Panc1 (cell line): ENCODE measurements at regions not wholly inside any gene's neighbourhood (a gene's known extent, or its start where the extent isn't known, plus 50 kb on each side); places are given as distances from the start of the nearest gene placed in this dataset.

Experiments
- ATAC-seq: fragments of 200-7000 bp; cut with Tn5 transposase; 2 replicates; pipeline ENCODE4 v1.9.1; 2020; ENCODE audit warnings: mild to moderate bottlenecking, moderate library complexity
- BruUV-seq: library from RNA; stranded (reverse); fragments of 400-500 nt; replicated peaks from 2 replicates; lab custom pipeline; 2021; lab: Mats Ljungman, UMichigan
- CTCF ChIA-PET: fragments of 300-600 bp; sonication (Branson Sonifier 250); formaldehyde crosslinking; loops from one replicate; lab custom pipeline; 2022; ENCODE audit warnings: antibody characterized with exemption; lab: Charles Lee
- POLR2A ChIA-PET: fragments of 300-600 bp; sonication (Branson Sonifier 250); formaldehyde crosslinking; loops from one replicate; lab custom pipeline; 2022; ENCODE audit warnings: antibody characterized with exemption; lab: Charles Lee
- DNase-seq: peaks from one replicate; pipeline ENCODE4 v3.0.0-alpha.2; 2010; ENCODE audit warnings: low read depth, low spot score
- H3K27ac ChIP-seq: 2 replicates; pipeline ENCODE4 v1.5.1; 2011; ENCODE audit warnings: mild to moderate bottlenecking, low read length, inconsistent platforms
- H3K27me3 ChIP-seq: fragments of 200-500 bp; sonication (Bioruptor generic); 2 replicates; pipeline ENCODE4 v1.6.0; 2014; ENCODE audit warnings: low read length, inconsistent platforms; ENCODE audit not compliant: control insufficient read depth, insufficient read depth
- H3K36me3 ChIP-seq: fragments of 200-500 bp; sonication (Bioruptor generic); 2 replicates; pipeline ENCODE4 v1.5.1; 2014; ENCODE audit warnings: inconsistent platforms, mild to moderate bottlenecking, low read length, moderate library complexity; ENCODE audit not compliant: control insufficient read depth, insufficient read depth
- H3K4me1 ChIP-seq: 2 replicates; pipeline ENCODE4 v1.5.1; 2011; ENCODE audit warnings: inconsistent platforms, mild to moderate bottlenecking, low read length, moderate library complexity; ENCODE audit not compliant: control insufficient read depth, insufficient read depth
- H3K4me3 ChIP-seq, 2 experiments: 2 replicates each; pipeline ENCODE4 v1.5.1; 2011 to 2012; ENCODE audit warnings: low read depth in 2 of 2, low read length in 2 of 2, mild to moderate bottlenecking in 2 of 2, inconsistent platforms in 1 of 2, moderate library complexity in 1 of 2
- H3K9me3 ChIP-seq: fragments of 200-500 bp; sonication (Bioruptor generic); 2 replicates; pipeline ENCODE4 v1.5.1; 2014; ENCODE audit warnings: low read depth, mild to moderate bottlenecking, inconsistent platforms, low read length, moderate library complexity; ENCODE audit not compliant: control insufficient read depth, insufficient read depth
- POLR2AphosphoS5 ChIP-seq: IDR thresholded peaks from 2 replicates; pipeline ENCODE4 v1.6.1; 2012; ENCODE audit warnings: mild to moderate bottlenecking, low read depth, low read length, moderate library complexity
- SIN3A ChIP-seq: IDR thresholded peaks from 2 replicates; pipeline ENCODE4 v1.6.1; 2012; ENCODE audit warnings: low read depth, mild to moderate bottlenecking, low read length, moderate library complexity, borderline replicate concordance; ENCODE audit not compliant: insufficient read depth
- TCF7L2 ChIP-seq: IDR thresholded peaks from 2 replicates; pipeline ENCODE4 v1.6.1; 2011; ENCODE audit warnings: mild to moderate bottlenecking, low read depth, low read length, inconsistent platforms
- in situ Hi-C: cut with HindIII; loops from 2 replicates; pipeline ENCODE4 v1.10.0; 2016; ENCODE audit warnings: low sequenced_read_pairs, low pct_unique_long_range_greater_than_20kb
- intact Hi-C: fragments of 100-400 bp; cut with micrococcal nuclease; formaldehyde crosslinking; loops from one replicate; pipeline ENCODE4 v1.10.0; 2022; ENCODE audit not compliant: unreplicated experiment
- TF ChIP-seq, protein P1 (sequence below): fragments of 450-650 bp; IDR thresholded peaks from 2 replicates; pipeline ENCODE4 v1.5.1; 2017; ENCODE audit warnings: mild to moderate bottlenecking
- TF ChIP-seq, protein P2 (sequence below), 2 experiments: IDR thresholded peaks; 2 replicates each; pipeline ENCODE4 v1.6.1; 2011 to 2012; ENCODE audit warnings: low read depth in 2 of 2, control low read depth in 1 of 2, low read length in 1 of 2, mild to moderate bottlenecking in 1 of 2, moderate library complexity in 1 of 2; ENCODE audit not compliant: insufficient read depth in 1 of 2

DNA sequence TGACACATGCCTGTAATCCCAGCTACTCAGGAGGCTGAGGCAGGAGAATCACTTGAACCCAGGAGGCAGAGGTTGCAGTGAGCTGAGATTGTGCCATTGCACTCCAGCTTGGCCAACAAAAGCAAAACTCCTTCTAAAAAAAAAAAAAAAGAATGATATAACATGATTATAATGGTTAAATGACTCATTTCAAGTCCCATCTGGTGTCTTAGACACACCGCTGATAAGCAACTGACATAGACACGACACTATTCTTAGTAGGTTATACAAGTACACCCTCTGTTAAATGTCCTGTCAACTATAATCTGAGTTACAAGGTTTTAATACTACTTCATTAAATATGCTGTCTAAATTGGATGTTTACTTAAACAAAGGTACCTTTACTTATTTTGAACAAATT, 405.3 kb upstream of the CLINT1 start:
- in situ Hi-C loops = no loop called here
- Histone ChIP-seq H3K27me3 (no peaks in the 10 kb centered on the region), H3K4me1 (no peaks in the 10 kb centered on the region), H3K4me3 (no peak overlapping the region), H3K36me3 (no peaks in the 10 kb centered on the region), H3K9me3 (no peaks in the 10 kb centered on the region), H3K27ac (no peak overlapping the region)
- intact Hi-C loops = no loop called here
- TF ChIP-seq, protein P1, sequence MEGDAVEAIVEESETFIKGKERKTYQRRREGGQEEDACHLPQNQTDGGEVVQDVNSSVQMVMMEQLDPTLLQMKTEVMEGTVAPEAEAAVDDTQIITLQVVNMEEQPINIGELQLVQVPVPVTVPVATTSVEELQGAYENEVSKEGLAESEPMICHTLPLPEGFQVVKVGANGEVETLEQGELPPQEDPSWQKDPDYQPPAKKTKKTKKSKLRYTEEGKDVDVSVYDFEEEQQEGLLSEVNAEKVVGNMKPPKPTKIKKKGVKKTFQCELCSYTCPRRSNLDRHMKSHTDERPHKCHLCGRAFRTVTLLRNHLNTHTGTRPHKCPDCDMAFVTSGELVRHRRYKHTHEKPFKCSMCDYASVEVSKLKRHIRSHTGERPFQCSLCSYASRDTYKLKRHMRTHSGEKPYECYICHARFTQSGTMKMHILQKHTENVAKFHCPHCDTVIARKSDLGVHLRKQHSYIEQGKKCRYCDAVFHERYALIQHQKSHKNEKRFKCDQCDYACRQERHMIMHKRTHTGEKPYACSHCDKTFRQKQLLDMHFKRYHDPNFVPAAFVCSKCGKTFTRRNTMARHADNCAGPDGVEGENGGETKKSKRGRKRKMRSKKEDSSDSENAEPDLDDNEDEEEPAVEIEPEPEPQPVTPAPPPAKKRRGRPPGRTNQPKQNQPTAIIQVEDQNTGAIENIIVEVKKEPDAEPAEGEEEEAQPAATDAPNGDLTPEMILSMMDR = no peak
- TF ChIP-seq, protein P2, sequence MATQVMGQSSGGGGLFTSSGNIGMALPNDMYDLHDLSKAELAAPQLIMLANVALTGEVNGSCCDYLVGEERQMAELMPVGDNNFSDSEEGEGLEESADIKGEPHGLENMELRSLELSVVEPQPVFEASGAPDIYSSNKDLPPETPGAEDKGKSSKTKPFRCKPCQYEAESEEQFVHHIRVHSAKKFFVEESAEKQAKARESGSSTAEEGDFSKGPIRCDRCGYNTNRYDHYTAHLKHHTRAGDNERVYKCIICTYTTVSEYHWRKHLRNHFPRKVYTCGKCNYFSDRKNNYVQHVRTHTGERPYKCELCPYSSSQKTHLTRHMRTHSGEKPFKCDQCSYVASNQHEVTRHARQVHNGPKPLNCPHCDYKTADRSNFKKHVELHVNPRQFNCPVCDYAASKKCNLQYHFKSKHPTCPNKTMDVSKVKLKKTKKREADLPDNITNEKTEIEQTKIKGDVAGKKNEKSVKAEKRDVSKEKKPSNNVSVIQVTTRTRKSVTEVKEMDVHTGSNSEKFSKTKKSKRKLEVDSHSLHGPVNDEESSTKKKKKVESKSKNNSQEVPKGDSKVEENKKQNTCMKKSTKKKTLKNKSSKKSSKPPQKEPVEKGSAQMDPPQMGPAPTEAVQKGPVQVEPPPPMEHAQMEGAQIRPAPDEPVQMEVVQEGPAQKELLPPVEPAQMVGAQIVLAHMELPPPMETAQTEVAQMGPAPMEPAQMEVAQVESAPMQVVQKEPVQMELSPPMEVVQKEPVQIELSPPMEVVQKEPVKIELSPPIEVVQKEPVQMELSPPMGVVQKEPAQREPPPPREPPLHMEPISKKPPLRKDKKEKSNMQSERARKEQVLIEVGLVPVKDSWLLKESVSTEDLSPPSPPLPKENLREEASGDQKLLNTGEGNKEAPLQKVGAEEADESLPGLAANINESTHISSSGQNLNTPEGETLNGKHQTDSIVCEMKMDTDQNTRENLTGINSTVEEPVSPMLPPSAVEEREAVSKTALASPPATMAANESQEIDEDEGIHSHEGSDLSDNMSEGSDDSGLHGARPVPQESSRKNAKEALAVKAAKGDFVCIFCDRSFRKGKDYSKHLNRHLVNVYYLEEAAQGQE (IDR thresholded peaks at IDR 0.05; ENCODE audit: insufficient read depth in 1 of 2, low read depth in 2 of 2, low read length in 1 of 2) = no peak
- TF ChIP-seq POLR2AphosphoS5 = no peak
- no peak for TF ChIP-seq TCF7L2
- TF ChIP-seq SIN3A = no peak
- no TSS peak for BruUV-seq
- DNase-seq (no peak), ATAC-seq (no peak)
- CTCF ChIA-PET = no interaction called here
- POLR2A ChIA-PET = no interaction called here

DNA sequence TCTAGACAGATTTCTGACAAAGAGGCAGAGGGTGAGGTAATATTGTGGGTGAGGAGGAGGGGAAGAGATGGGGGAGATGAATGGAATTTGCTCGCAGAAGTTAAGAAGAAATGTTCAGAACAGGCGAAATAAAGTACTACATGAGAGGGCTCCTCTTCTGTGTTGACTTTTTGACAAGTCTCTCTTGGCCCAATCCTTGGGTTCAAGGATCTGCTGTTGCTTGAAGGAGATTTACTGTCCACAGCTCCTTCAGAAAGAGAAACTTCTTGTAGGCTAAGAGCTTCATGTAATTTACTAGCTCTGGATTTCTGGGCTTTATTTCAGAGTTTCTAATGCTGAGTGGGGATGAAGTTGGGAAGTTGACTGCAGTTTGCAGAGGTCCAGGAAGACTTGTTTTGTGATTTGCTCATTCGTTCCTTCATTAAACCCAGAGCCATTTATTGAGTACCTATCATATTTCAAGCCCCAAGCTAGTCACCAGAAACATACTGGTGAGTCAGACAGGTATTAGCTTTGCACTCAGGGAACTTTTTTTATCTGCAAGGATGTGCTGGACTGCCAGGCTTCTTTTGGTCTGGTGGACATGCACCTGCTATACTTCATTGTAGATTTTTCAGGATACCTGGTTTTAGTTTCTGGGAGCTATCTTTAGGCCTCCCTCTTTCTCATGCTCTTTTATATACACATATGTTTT, 402.9 kb upstream of the CLINT1 start:
- ATAC-seq = no peak
- POLR2A ChIA-PET = no interaction called here
- CTCF ChIA-PET = no interaction called here
- no peak for DNase-seq
- H3K36me3 ChIP-seq = no peaks in the 10 kb centered on the region
- no TSS peak for BruUV-seq
- H3K4me3 ChIP-seq = no peak overlapping the region
- in situ Hi-C loops = no loop called here
- H3K4me1 ChIP-seq = no peaks in the 10 kb centered on the region
- no peak overlapping the region for H3K27ac ChIP-seq
- intact Hi-C loops = no loop called here
- no peaks in the 10 kb centered on the region for H3K27me3 ChIP-seq
- no peaks in the 10 kb centered on the region for H3K9me3 ChIP-seq
- TF ChIP-seq, protein P1 = no peak
- no peak for TF ChIP-seq POLR2AphosphoS5
- no peak for TF ChIP-seq TCF7L2
